Keratinocyte (primary cell): ENCODE measurements at regions not wholly inside any gene's neighbourhood (a gene's known extent, or its start where the extent isn't known, plus 50 kb on each side); places are given as distances from the start of the nearest gene placed in this dataset.

Experiments used
- CTCF ChIP-seq, 3 experiments: IDR thresholded peaks in 1 of 3; conservative IDR thresholded peaks in 1 of 3; optimal IDR thresholded peaks in 1 of 3; 2 replicates in 2 of 3; 3 replicates in 1 of 3; pipeline versions ENCODE3 to v1.5.1; 2011; ENCODE audit warnings: low read length in 3 of 3, mild to moderate bottlenecking in 3 of 3, moderate library complexity in 2 of 3, control low read depth in 1 of 3, inconsistent platforms in 1 of 3; ENCODE audit not compliant: insufficient read depth in 2 of 3; ENCODE audit errors: extremely low read depth in 1 of 3
- EZH2 ChIP-seq: IDR thresholded peaks from one replicate; pipeline ENCODE4 v1.6.1; 2012; ENCODE audit warnings: inconsistent platforms, mild to moderate bottlenecking, low read length, moderate library complexity

DNA sequence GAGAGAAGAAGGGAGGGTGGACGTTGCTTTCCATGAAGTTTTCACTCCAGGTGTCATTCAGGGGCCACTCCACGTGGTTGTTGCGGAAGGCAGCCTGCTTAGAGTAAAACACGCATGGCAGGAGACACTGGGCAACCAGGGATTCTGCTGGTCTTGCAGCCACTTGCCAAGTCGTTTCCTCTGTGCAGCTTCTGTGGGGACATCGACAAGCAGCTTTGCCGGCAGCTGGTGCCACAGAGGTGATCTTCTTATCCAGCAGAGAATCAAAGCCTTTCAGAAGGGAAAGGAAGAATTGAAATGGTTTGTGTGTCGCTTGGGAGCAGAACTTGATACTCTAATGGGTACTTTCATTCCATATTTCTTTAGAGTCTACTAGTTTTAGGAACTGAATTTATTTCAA lies 867.1 kb upstream of the TENM3 start:
- TF ChIP-seq CTCF (optimal IDR thresholded peaks at IDR 0.05 in 1 of 3, IDR thresholded peaks at IDR 0.05 in 1 of 3, conservative IDR thresholded peaks at IDR 0.05 in 1 of 3; ENCODE audit: extremely low read depth in 1 of 3, insufficient read depth in 2 of 3, low read length in 3 of 3): no peak
- no peak for TF ChIP-seq EZH2
